ENCODE measurements at regions not wholly inside any gene's neighbourhood (a gene's known extent, or its start where the extent isn't known, plus 50 kb on each side); places are given as distances from the start of the nearest gene placed in this dataset.
"Not testable (repeated sequence)": the region's sequence is repeated elsewhere in the genome, so short reads cannot be mapped to it uniquely, and the experiment has no call there.

DNA sequence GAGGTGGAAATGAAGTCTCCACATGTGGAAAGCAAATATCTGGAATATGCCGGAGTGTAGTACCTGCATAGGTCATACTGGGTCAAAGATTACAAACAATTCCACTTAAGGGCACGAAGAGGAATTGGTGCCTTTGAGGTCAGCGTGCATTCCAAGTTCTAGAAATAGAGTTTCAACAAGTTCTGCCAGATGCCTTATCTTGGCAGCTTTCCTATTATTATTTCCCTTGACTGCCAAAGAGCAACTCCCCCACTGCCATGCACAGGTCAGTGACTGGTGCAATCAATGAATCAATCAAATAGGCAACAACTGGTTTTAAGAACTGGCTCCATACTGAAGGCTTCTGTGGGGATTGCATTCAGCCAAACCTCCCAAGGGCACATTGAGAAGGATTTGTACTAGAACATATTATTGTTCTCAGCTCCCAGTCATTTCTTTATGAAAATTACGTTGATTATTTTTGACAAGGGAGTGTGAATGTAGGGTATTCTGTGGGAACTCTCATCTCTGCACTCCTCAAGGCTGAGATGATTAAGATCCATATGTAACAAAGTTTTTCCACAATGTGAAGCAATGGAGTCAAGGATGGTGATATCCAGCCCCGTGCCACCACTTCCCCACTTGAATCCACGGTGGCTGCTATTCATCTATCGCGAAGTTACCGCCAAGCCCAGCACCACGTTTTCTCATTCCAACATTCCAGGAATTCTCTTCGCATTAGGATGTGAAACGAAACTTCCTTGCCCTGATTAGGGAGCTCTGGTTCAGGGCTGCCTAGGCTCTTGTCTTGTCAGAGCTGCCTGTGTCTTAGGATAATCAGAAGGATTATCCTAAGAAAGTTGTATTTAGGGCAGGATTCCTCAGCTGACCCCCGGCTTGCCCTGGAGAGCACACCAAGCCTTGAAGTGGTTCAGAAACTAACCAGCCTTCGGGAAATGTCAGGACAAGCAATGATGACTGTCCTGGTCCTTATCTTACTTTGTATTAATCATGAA is 115.1 kb upstream of the PCED1B start:
- no peak for DNase-seq (ENCODE audit: extremely low read depth, insufficient read length)

GRCh38 chr12:46965137-46965536 is 114.3 kb upstream of the PCED1B start:
- TF ChIP-seq CTCF (IDR thresholded peaks at IDR 0.05; ENCODE audit: insufficient read depth, low read length, poor library complexity, severe bottlenecking): no peak
- Histone ChIP-seq H3K36me3 (ENCODE audit: control insufficient read depth, insufficient read depth, low read length) (no peaks in the 10 kb centered on the region), H3K27me3 (replicated peaks; ENCODE audit: control insufficient read depth, insufficient read depth, low read length) (no peaks in the 10 kb centered on the region), H3K4me3 (replicated peaks; ENCODE audit: low read depth, low read length) (no peak overlapping the region)
- no peak for DNase-seq (ENCODE audit: extremely low read depth, insufficient read length)

More for the DNA sequence above, 115.1 kb upstream of the PCED1B start:
- Histone ChIP-seq H3K27me3 (replicated peaks; ENCODE audit: control insufficient read depth, insufficient read depth, low read length) (no peaks in the 10 kb centered on the region), H3K4me3 (replicated peaks; ENCODE audit: low read depth, low read length) (no peak overlapping the region), H3K36me3 (ENCODE audit: control insufficient read depth, insufficient read depth, low read length) (no peaks in the 10 kb centered on the region)
- TF ChIP-seq CTCF (IDR thresholded peaks at IDR 0.05; ENCODE audit: insufficient read depth, low read length, poor library complexity, severe bottlenecking): no peak

GRCh38 chr12:46965880-46966279 is 113.5 kb upstream of the PCED1B start:
- Histone ChIP-seq H3K27me3 (replicated peaks; ENCODE audit: control insufficient read depth, insufficient read depth, low read length) (no peaks in the 10 kb centered on the region), H3K4me3 (replicated peaks; ENCODE audit: low read depth, low read length) (no peak overlapping the region), H3K36me3 (ENCODE audit: control insufficient read depth, insufficient read depth, low read length) (no peaks in the 10 kb centered on the region)
- DNase-seq (ENCODE audit: extremely low read depth, insufficient read length): no peak
- no peak for TF ChIP-seq CTCF (IDR thresholded peaks at IDR 0.05; ENCODE audit: insufficient read depth, low read length, poor library complexity, severe bottlenecking)

GRCh38 chr12:46970636-46971035 is 108.8 kb upstream of the PCED1B start:
- Histone ChIP-seq H3K4me3 (replicated peaks; ENCODE audit: low read depth, low read length) (no peak overlapping the region), H3K36me3 (ENCODE audit: control insufficient read depth, insufficient read depth, low read length) (no peaks in the 10 kb centered on the region), H3K27me3 (replicated peaks; ENCODE audit: control insufficient read depth, insufficient read depth, low read length) (no peaks in the 10 kb centered on the region; the same call in 1 of the 2 replicates)
- DNase-seq (ENCODE audit: extremely low read depth, insufficient read length): no peak
- no peak for TF ChIP-seq CTCF (IDR thresholded peaks at IDR 0.05; ENCODE audit: insufficient read depth, low read length, poor library complexity, severe bottlenecking)

DNA sequence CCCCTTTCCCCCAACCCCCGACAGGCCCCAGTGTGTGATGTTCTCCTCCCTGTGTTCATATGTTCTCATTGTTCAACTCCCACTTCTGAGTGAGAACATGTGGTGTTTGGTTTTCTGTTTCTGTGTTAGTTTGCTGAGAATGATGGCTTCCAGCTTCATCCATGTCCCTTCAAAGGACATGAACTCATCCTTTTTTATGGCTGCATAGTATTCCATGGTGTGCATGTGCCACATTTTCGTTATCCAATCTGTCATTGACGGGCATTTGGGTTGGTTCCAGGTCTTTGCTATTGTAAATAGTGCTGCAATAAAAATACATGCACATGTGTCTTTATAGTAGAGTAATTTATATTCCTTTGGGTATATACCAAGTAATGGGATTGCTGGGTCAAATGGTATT is 105.5 kb upstream of the PCED1B start:
- DNase-seq (ENCODE audit: extremely low read depth, insufficient read length); H3K36me3 ChIP-seq (ENCODE audit: control insufficient read depth, insufficient read depth, low read length); H3K4me3 ChIP-seq (replicated peaks; ENCODE audit: low read depth, low read length); H3K27me3 ChIP-seq (replicated peaks; ENCODE audit: control insufficient read depth, insufficient read depth, low read length): not testable (repeated sequence)

GRCh38 chr12:46977871-46978375 is 101.5 kb upstream of the PCED1B start:
- no peak for TF ChIP-seq CTCF (IDR thresholded peaks at IDR 0.05; ENCODE audit: insufficient read depth, low read length, poor library complexity, severe bottlenecking)
- Histone ChIP-seq H3K36me3 (ENCODE audit: control insufficient read depth, insufficient read depth, low read length) (no peaks in the 10 kb centered on the region), H3K27me3 (replicated peaks; ENCODE audit: control insufficient read depth, insufficient read depth, low read length) (no peaks in the 10 kb centered on the region; the same call in 1 of the 2 replicates), H3K4me3 (replicated peaks; ENCODE audit: low read depth, low read length) (no peak overlapping the region)
- no peak for DNase-seq (ENCODE audit: extremely low read depth, insufficient read length)

All from GM06990 (cell line).